A673 (cell line): ENCODE measurements at regions not wholly inside any gene's neighbourhood (a gene's known extent, or its start where the extent isn't known, plus 50 kb on each side); places are given as distances from the start of the nearest gene placed in this dataset.

Experiments
- CTCF ChIP-seq: fragments of 300-800, 200-600 bp; sonication (generic); conservative IDR thresholded peaks from 2 replicates; pipeline ENCODE4 v1.5.1; 2017; ENCODE audit warnings: low read depth, mild to moderate bottlenecking, antibody characterized with exemption, low read length, moderate library complexity, mixed read lengths
- EZH2 ChIP-seq: fragments of 200-600 bp; sonication (generic); IDR thresholded peaks from 2 replicates; pipeline ENCODE4 v1.6.1; 2017; ENCODE audit warnings: borderline replicate concordance, low read depth, mild to moderate bottlenecking, mixed read lengths, antibody characterized with exemption, low read length; ENCODE audit not compliant: poor library complexity, severe bottlenecking

GRCh38 chr7:125908711-125909110, 979.1 kb upstream of the POT1 start:
- TF ChIP-seq CTCF (no peak), EZH2 (no peak)
